ENCODE measurements at regions not wholly inside any gene's neighbourhood (a gene's known extent, or its start where the extent isn't known, plus 50 kb on each side); places are given as distances from the start of the nearest gene placed in this dataset.

- intact Hi-C loops (cut with micrococcal nuclease), result no loop called here
- no peak for DNase-seq (ENCODE audit: low read depth, low spot score)
- no peaks in the 10 kb centered on the region for H3K36me3 ChIP-seq (ENCODE audit: control insufficient read depth in 1 of 2, insufficient read depth in 2 of 2, low read length in 2 of 2)
- POLR2A ChIA-PET, result no interaction called here
- no peaks in the 10 kb centered on the region for H3K9me3 ChIP-seq (ENCODE audit: control insufficient read depth in 1 of 2, insufficient read depth in 1 of 2, low read depth in 1 of 2, low read length in 2 of 2)
- no peaks in the 10 kb centered on the region for H3K9me2 ChIP-seq (ENCODE audit: insufficient read depth)
- H4K20me1 ChIP-seq (ENCODE audit: insufficient read depth), result no peaks in the 10 kb centered on the region
- H3K4me2 ChIP-seq (ENCODE audit: low read length), result no peak overlapping the region
- BruUV-seq (replicated peaks), result no TSS peak
- no peak for ATAC-seq
- H3K27me3 ChIP-seq (ENCODE audit: insufficient read depth, low read length), result no peaks in the 10 kb centered on the region
- H3K79me2 ChIP-seq (ENCODE audit: insufficient read depth, low read length), result no peaks in the 10 kb centered on the region
- H3K4me1 ChIP-seq (ENCODE audit: control insufficient read depth in 1 of 2, insufficient read depth in 2 of 2, low read length in 2 of 2), result peaks cover 12 to 25% of the 10 kb centered on the region in 2 experiments
- CTCF ChIA-PET, result no interaction called here
- TF ChIP-seq EGR1 (IDR thresholded peaks at IDR 0.05; ENCODE audit: low read depth), result no peak
- no peak for TF ChIP-seq FOSL1 (IDR thresholded peaks at IDR 0.05; ENCODE audit: low read depth)
- TF ChIP-seq JUND (IDR thresholded peaks at IDR 0.05), result no peak
- no peak for TF ChIP-seq ZNF274 (IDR thresholded peaks at IDR 0.05; ENCODE audit: low read depth, low read length)
- TF ChIP-seq, protein P1, sequence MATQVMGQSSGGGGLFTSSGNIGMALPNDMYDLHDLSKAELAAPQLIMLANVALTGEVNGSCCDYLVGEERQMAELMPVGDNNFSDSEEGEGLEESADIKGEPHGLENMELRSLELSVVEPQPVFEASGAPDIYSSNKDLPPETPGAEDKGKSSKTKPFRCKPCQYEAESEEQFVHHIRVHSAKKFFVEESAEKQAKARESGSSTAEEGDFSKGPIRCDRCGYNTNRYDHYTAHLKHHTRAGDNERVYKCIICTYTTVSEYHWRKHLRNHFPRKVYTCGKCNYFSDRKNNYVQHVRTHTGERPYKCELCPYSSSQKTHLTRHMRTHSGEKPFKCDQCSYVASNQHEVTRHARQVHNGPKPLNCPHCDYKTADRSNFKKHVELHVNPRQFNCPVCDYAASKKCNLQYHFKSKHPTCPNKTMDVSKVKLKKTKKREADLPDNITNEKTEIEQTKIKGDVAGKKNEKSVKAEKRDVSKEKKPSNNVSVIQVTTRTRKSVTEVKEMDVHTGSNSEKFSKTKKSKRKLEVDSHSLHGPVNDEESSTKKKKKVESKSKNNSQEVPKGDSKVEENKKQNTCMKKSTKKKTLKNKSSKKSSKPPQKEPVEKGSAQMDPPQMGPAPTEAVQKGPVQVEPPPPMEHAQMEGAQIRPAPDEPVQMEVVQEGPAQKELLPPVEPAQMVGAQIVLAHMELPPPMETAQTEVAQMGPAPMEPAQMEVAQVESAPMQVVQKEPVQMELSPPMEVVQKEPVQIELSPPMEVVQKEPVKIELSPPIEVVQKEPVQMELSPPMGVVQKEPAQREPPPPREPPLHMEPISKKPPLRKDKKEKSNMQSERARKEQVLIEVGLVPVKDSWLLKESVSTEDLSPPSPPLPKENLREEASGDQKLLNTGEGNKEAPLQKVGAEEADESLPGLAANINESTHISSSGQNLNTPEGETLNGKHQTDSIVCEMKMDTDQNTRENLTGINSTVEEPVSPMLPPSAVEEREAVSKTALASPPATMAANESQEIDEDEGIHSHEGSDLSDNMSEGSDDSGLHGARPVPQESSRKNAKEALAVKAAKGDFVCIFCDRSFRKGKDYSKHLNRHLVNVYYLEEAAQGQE (IDR thresholded peaks at IDR 0.05; ENCODE audit: low read depth), result no peak
- no peak for TF ChIP-seq ELF1 (IDR thresholded peaks at IDR 0.05; ENCODE audit: borderline replicate concordance, low read depth)
- TF ChIP-seq POLR2A (IDR thresholded peaks at IDR 0.05; ENCODE audit: borderline replicate concordance, extremely low read depth, insufficient read depth, insufficient read length), result no peak
- no peak for TF ChIP-seq ZBTB33 (IDR thresholded peaks at IDR 0.05; ENCODE audit: extremely low read depth, insufficient replicate concordance, low read length)
- no peak for TF ChIP-seq ATF3 (IDR thresholded peaks at IDR 0.05)
- TF ChIP-seq CEBPB (IDR thresholded peaks at IDR 0.05; ENCODE audit: low read depth), result no peak
- TF ChIP-seq CTCF (IDR thresholded peaks at IDR 0.05 in 2 of 3, conservative IDR thresholded peaks at IDR 0.05 in 1 of 3; ENCODE audit: borderline replicate concordance in 1 of 3, insufficient read depth in 1 of 3, low read depth in 2 of 3, low read length in 2 of 3), result no peak
- TF ChIP-seq TCF7L2 (IDR thresholded peaks at IDR 0.05; ENCODE audit: borderline replicate concordance, extremely low read depth, insufficient read depth, insufficient read length), result no peak
- no peak for TF ChIP-seq SRF (IDR thresholded peaks at IDR 0.05; ENCODE audit: low read depth)
- H3K9ac ChIP-seq (ENCODE audit: low read length), result no peak overlapping the region
- no peak overlapping the region for H2AFZ ChIP-seq (ENCODE audit: low read depth, low read length, poor library complexity, severe bottlenecking)
- H3K4me3 ChIP-seq (replicated peaks in 1 of 2; ENCODE audit: low read depth in 1 of 2, low read length in 2 of 2), result no peak overlapping the region
- RAD21 ChIA-PET (ENCODE audit: low non-redundant PET in 1 of 2, low total read pairs in 2 of 2, uncharacterized antibody in 2 of 2, unreplicated experiment in 2 of 2), result no interaction called here
- no peak overlapping the region for H3K27ac ChIP-seq (ENCODE audit: low read depth, low read length)
These were observed 151.9 kb downstream of the TLR5 start for GRCh38 chr1:222991177-222991576.
